CD8-positive, alpha-beta memory T cell (primary cell): ENCODE measurements at regions not wholly inside any gene's neighbourhood (a gene's known extent, or its start where the extent isn't known, plus 50 kb on each side); places are given as distances from the start of the nearest gene placed in this dataset.

ENCODE experiments used
- CTCF ChIA-PET: fragments of 350-600 bp; sonication (Branson Sonifier 250); formaldehyde crosslinking; loops from one replicate; lab custom pipeline; 2021; ENCODE audit warnings: antibody characterized with exemption; lab: Charles Lee
- POLR2A ChIA-PET: fragments of 350-600 bp; sonication (Branson Sonifier 250); formaldehyde crosslinking; loops from one replicate; lab custom pipeline; 2021; ENCODE audit warnings: antibody characterized with exemption; lab: Charles Lee
- DNase-seq, 5 donors: peaks; one replicate each; pipeline versions ENCODE4 v3.0.0 to v3.0.0-alpha.2; 2020 to 2022; ENCODE audit warnings: mixed read lengths in 1 of 5
- H3K27ac ChIP-seq: one replicate; pipeline ENCODE4 v1.7.0; 2013; ENCODE audit warnings: low read depth, mild to moderate bottlenecking, low read length, moderate library complexity
- H3K27me3 ChIP-seq: 2 replicates; pipeline ENCODE4 v1.7.0; 2013; ENCODE audit warnings: low read length, mild to moderate bottlenecking; ENCODE audit not compliant: insufficient read depth, poor library complexity, severe bottlenecking
- H3K36me3 ChIP-seq: 2 replicates; pipeline ENCODE4 v1.7.0; 2013; ENCODE audit warnings: mild to moderate bottlenecking, low read length, moderate library complexity; ENCODE audit not compliant: insufficient read depth
- H3K4me1 ChIP-seq: 2 replicates; pipeline ENCODE4 v1.7.0; 2013; ENCODE audit warnings: mild to moderate bottlenecking, low read length, moderate library complexity; ENCODE audit not compliant: insufficient read depth
- H3K4me3 ChIP-seq: 2 replicates; pipeline ENCODE4 v1.7.0; 2013; ENCODE audit warnings: mild to moderate bottlenecking, low read length
- H3K9me3 ChIP-seq: 2 replicates; pipeline ENCODE4 v1.7.0; 2013; ENCODE audit warnings: mild to moderate bottlenecking, low read length
- H3K27ac Mint-ChIP-seq, 8 donors: one replicate each; pipeline ENCODE4 v1.8.0; 2020 to 2021; ENCODE audit warnings: mixed read lengths in 8 of 8, mild to moderate bottlenecking in 6 of 8, inconsistent platforms in 3 of 8, moderate library complexity in 3 of 8
- H3K27me3 Mint-ChIP-seq, 2 donors: one replicate each; pipeline ENCODE4 v1.8.0; 2020 to 2021; ENCODE audit warnings: mixed read lengths in 2 of 2, mild to moderate bottlenecking in 1 of 2, moderate library complexity in 1 of 2
- H3K36me3 Mint-ChIP-seq, 3 donors: one replicate each; pipeline ENCODE4 v1.8.0; 2020 to 2021; ENCODE audit warnings: mixed read lengths in 3 of 3, inconsistent platforms in 1 of 3, mild to moderate bottlenecking in 1 of 3
- H3K4me1 Mint-ChIP-seq, 3 donors: one replicate each; pipeline ENCODE4 v1.8.0; 2020 to 2021; ENCODE audit warnings: mixed read lengths in 3 of 3, inconsistent platforms in 1 of 3, mild to moderate bottlenecking in 1 of 3
- H3K4me3 Mint-ChIP-seq, 7 donors: one replicate each; pipeline ENCODE4 v1.8.0; 2020 to 2021; ENCODE audit warnings: mixed read lengths in 7 of 7, mild to moderate bottlenecking in 6 of 7, moderate library complexity in 4 of 7, inconsistent platforms in 2 of 7
- H3K9me3 Mint-ChIP-seq, 5 donors: one replicate each; pipeline ENCODE4 v1.8.0; 2020 to 2022; ENCODE audit warnings: mixed read lengths in 5 of 5, mild to moderate bottlenecking in 3 of 5, moderate library complexity in 2 of 5, inconsistent platforms in 1 of 5

DNA sequence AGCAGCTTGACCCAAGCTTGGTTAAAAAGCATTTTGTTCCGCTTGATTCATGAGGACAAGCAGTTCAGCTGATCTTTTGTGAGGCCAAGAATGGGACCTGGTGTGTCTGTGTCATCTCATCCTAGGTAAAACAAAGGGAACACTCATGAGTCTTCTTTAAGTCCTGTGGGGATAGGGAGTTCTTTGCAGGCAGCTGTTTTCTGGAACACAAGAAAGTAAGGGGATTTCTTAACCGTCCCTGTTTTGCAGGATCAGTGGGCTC, 134.5 kb upstream of the TMTC4 start:
- Histone ChIP-seq H3K4me1 (no peaks in the 10 kb centered on the region), H3K27ac (no peak overlapping the region), H3K4me3 (no peak overlapping the region), H3K36me3 (no peaks in the 10 kb centered on the region), H3K9me3 (no peaks in the 10 kb centered on the region), H3K27me3 (peaks cover 3% of the 10 kb centered on the region)
- Mint-ChIP-seq H3K36me3 (no peaks in the 10 kb centered on the region), H3K27me3 (peaks cover 4 to 52% of the 10 kb centered on the region in 2 donors), H3K27ac (no peak overlapping the region), H3K4me1 (no peaks in the 10 kb centered on the region), H3K4me3 (no peak overlapping the region), H3K9me3 (peaks cover 0 to 2% (median 0%) of the 10 kb centered on the region in 5 donors)
- CTCF ChIA-PET: no interaction called here
- DNase-seq: no peak
- POLR2A ChIA-PET: no interaction called here

DNA sequence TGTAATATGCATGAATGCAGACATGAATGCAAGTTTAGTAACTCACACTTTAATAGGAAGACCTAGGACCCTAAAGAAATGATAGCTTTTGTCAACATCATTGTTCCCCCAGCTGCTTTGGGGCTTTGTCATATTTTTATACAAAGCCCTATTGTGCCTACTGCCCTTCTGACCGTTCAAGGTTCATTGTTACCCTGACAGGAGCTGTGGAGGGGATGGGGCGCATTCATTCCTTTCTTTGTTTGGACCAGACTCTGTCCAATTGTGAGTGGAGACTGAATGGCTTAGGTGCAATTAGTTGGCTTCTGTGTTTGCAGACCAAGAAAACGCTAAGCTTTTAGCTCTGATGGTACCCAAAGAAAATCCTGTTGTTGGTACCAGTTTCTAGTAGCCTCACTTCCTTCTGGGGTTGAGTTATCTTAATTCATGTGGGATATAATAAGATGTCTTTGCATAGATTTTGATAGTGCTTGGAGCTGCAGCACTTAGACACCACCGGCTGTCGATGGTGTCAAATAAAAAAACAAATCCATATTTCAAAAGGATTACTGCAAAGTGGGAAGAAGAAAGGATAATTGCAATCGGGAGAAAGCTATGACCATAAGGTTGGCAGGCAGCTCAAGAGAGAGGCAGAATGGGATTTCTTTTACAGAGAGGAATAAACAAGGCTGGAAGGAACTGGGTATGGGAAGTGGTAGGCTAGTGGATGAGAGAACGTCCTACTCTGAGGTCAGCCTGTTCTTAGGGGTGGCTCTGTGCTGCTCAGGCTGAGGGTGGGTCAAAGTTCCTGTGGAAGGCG, 133.9 kb upstream of the TMTC4 start:
- DNase-seq: no peak
- H3K9me3 ChIP-seq: no peaks in the 10 kb centered on the region
- no peak overlapping the region for H3K4me3 ChIP-seq
- H3K4me3 Mint-ChIP-seq: no peak overlapping the region
- no peaks in the 10 kb centered on the region for H3K36me3 ChIP-seq
- ChIA-PET CTCF (interaction anchor here (1.1 kb wide), 1 partner anchor 24 kb away, joined by 3 read pairs; no protein-coding TSS in a partner anchor), POLR2A (no interaction called here)
- H3K27ac ChIP-seq: no peak overlapping the region
- peaks cover 0 to 2% (median 0%) of the 10 kb centered on the region in 5 donors for H3K9me3 Mint-ChIP-seq
- no peaks in the 10 kb centered on the region for H3K36me3 Mint-ChIP-seq
- H3K4me1 ChIP-seq: no peaks in the 10 kb centered on the region
- peaks cover 6 to 48% of the 10 kb centered on the region in 2 donors for H3K27me3 Mint-ChIP-seq
- H3K27ac Mint-ChIP-seq: no peak overlapping the region
- H3K27me3 ChIP-seq: peaks cover 3% of the 10 kb centered on the region
- H3K4me1 Mint-ChIP-seq: no peaks in the 10 kb centered on the region

DNA sequence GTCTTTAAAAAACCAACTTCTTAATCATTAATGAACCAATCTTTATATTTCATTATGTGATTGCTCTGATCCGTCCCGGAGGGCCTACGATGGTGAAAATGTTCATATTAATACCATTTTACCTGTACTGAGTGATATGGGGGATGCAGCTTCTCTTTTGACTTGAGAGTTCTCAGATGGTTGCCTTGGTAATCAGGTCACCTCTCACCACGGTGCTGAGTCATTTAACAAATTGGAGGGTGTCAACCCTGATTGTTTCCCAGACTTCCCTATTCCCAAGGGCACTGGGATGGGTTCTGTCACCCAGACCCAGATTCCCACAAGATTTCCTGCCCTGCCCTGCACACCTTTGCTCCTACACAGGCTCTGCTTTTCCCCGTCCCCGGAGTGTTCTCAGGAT, 128.5 kb upstream of the TMTC4 start:
- H3K4me1 Mint-ChIP-seq: no peaks in the 10 kb centered on the region
- peaks cover 10 to 28% of the 10 kb centered on the region in 2 donors for H3K27me3 Mint-ChIP-seq
- DNase-seq: no peak
- H3K9me3 Mint-ChIP-seq: peaks cover 0 to 2% (median 0%) of the 10 kb centered on the region in 5 donors
- no peaks in the 10 kb centered on the region for H3K36me3 Mint-ChIP-seq
- H3K36me3 ChIP-seq: no peaks in the 10 kb centered on the region
- no peak overlapping the region for H3K27ac ChIP-seq
- no peaks in the 10 kb centered on the region for H3K4me1 ChIP-seq
- H3K9me3 ChIP-seq: no peaks in the 10 kb centered on the region
- H3K4me3 ChIP-seq: no peak overlapping the region
- no peak overlapping the region for H3K4me3 Mint-ChIP-seq
- CTCF ChIA-PET: no interaction called here
- no peaks in the 10 kb centered on the region for H3K27me3 ChIP-seq
- no peak overlapping the region for H3K27ac Mint-ChIP-seq
- POLR2A ChIA-PET: no interaction called here

DNA sequence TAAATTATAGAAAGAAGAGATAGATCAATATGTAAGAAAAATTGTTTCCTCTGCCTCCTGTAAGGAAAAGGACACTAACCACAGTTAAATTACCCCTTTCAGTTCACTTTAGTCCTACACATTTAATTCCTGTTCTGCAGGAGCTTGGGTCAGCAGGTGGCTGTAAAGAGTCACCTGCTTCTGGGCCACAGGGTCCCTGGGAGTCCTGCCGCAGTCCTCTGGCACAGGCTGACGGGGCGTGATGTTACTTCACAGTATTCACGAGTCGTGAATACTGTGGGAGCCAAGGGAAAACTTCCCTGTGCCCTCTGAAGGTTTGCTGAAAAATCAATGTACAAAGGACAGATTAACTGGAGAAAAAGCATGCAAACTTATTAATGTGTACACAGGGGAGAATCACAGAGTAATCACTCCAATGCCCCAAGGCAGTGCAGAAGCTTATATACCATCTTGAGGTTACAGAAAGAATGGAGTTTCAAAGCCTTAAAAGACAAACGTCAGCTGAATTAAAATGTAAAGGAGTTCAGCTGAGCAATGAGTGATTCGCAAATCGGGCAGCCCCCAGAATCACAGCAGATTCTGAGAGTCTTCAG, 125.8 kb upstream of the TMTC4 start:
- no peaks in the 10 kb centered on the region for H3K27me3 ChIP-seq
- no peak overlapping the region for H3K4me3 ChIP-seq
- H3K4me1 ChIP-seq: no peaks in the 10 kb centered on the region
- H3K36me3 ChIP-seq: no peaks in the 10 kb centered on the region
- no peak overlapping the region for H3K4me3 Mint-ChIP-seq
- H3K27me3 Mint-ChIP-seq: peaks cover 12 to 14% of the 10 kb centered on the region in 2 donors
- no peak for DNase-seq
- POLR2A ChIA-PET: no interaction called here
- CTCF ChIA-PET: no interaction called here
- no peak overlapping the region for H3K27ac Mint-ChIP-seq
- H3K36me3 Mint-ChIP-seq: peaks cover 0 to 4% (median 2%) of the 10 kb centered on the region in 3 donors
- no peaks in the 10 kb centered on the region for H3K9me3 ChIP-seq
- H3K9me3 Mint-ChIP-seq: peaks cover 0 to 10% (median 8%) of the 10 kb centered on the region in 5 donors
- no peak overlapping the region for H3K27ac ChIP-seq
- no peaks in the 10 kb centered on the region for H3K4me1 Mint-ChIP-seq

DNA sequence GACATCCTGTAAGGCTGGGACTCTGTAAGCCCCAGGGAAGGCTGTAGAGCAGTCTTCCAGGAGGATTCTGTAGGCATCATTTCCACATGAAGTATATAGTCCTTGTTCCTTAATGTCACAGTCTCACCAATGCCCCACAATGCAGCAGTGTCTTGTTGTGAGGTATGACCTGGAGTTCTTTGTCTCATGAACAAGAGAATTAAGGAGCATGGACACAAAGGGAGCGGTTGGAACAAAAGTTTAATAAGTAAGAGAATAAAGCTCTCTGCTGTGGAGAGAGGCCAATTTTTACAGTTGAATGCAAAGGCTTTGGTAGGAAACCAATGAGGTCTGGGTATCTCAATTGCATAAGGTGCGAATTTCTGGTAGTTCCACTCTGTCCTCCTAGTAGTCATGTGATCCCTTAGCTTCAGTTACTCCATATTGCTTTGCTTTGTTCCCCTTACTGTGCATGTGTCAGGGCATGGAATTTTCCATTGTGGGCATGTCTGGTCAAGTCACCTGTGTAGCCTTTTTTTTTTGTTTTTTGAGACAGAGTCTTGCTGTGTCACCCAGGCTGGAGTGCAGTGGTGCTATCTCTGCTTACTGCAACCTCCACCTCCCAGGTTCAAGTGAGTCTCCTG, 124.3 kb upstream of the TMTC4 start:
- peaks cover 0 to 16% (median 10%) of the 10 kb centered on the region in 5 donors for H3K9me3 Mint-ChIP-seq
- POLR2A ChIA-PET: no interaction called here
- no peak for DNase-seq
- H3K27ac Mint-ChIP-seq: no peak overlapping the region
- CTCF ChIA-PET: no interaction called here
- peaks cover 13 to 14% of the 10 kb centered on the region in 2 donors for H3K27me3 Mint-ChIP-seq
- H3K4me1 Mint-ChIP-seq: no peaks in the 10 kb centered on the region
- no peak overlapping the region for H3K27ac ChIP-seq
- H3K36me3 ChIP-seq: no peaks in the 10 kb centered on the region
- no peaks in the 10 kb centered on the region for H3K9me3 ChIP-seq
- no peak overlapping the region for H3K4me3 ChIP-seq
- H3K36me3 Mint-ChIP-seq: peaks cover 0 to 4% (median 2%) of the 10 kb centered on the region in 3 donors
- H3K27me3 ChIP-seq: no peaks in the 10 kb centered on the region
- H3K4me1 ChIP-seq: no peaks in the 10 kb centered on the region
- no peak overlapping the region for H3K4me3 Mint-ChIP-seq

DNA sequence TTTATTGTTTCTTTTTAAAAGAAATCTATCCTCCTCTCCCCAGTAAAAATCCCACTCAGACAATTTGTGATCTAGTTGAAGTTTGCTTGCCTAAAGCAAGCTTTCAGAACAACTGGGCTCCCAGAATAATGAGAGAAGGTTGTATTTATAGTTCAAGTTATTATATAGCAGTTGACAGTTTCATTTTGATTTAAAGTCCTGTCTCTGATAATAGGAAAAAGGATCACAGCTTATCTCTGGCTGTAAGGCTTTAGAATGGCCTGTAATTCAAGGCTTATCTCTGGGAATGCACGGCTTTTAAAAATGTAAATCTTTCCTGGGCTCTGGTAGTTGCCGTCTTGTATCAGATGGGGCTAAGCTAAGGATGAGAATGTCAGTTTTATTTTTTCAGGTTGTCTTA, 123.3 kb upstream of the TMTC4 start:
- Histone ChIP-seq H3K36me3 (no peaks in the 10 kb centered on the region), H3K4me3 (no peak overlapping the region), H3K27ac (no peak overlapping the region), H3K9me3 (no peaks in the 10 kb centered on the region), H3K4me1 (no peaks in the 10 kb centered on the region), H3K27me3 (no peaks in the 10 kb centered on the region)
- Mint-ChIP-seq H3K4me1 (no peaks in the 10 kb centered on the region), H3K27me3 (peaks cover 17% of the 10 kb centered on the region in 2 donors), H3K36me3 (peaks cover 0 to 4% (median 2%) of the 10 kb centered on the region in 3 donors), H3K4me3 (no peak overlapping the region), H3K27ac (no peak overlapping the region), H3K9me3 (peaks cover 0 to 22% (median 18%) of the 10 kb centered on the region in 5 donors)
- POLR2A ChIA-PET: no interaction called here
- no peak for DNase-seq
- CTCF ChIA-PET: no interaction called here

DNA sequence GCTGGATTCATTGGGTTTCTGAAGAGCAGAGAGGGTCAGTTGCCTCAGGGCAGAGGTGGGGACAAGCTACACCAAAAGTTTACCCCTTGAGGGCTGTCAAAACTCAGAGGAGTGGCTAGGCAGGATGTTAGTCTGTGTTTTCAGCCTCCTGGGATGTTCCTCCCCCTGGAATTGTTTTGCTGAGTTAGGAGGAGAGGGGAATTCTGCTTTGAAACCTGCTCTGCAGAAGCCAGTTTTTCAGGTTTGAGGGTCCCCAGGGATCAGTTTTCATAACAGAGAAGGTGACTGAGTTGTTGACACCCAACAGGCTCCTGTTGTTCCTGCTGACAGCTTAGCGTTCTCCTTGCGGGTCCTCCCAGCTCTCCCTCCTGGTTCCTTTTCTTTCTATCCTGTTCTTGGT, 121.9 kb upstream of the TMTC4 start:
- Histone ChIP-seq H3K4me3 (no peak overlapping the region), H3K9me3 (no peaks in the 10 kb centered on the region), H3K27me3 (no peaks in the 10 kb centered on the region), H3K4me1 (no peaks in the 10 kb centered on the region), H3K27ac (no peak overlapping the region), H3K36me3 (no peaks in the 10 kb centered on the region)
- no peaks in the 10 kb centered on the region for H3K4me1 Mint-ChIP-seq
- peaks cover 0 to 26% (median 21%) of the 10 kb centered on the region in 5 donors for H3K9me3 Mint-ChIP-seq
- no peak overlapping the region for H3K4me3 Mint-ChIP-seq
- no peak for DNase-seq
- peaks cover 12 to 20% of the 10 kb centered on the region in 2 donors for H3K27me3 Mint-ChIP-seq
- no peak overlapping the region for H3K27ac Mint-ChIP-seq
- ChIA-PET CTCF (no interaction called here), POLR2A (no interaction called here)
- H3K36me3 Mint-ChIP-seq: peaks cover 0 to 4% (median 2%) of the 10 kb centered on the region in 3 donors

DNA sequence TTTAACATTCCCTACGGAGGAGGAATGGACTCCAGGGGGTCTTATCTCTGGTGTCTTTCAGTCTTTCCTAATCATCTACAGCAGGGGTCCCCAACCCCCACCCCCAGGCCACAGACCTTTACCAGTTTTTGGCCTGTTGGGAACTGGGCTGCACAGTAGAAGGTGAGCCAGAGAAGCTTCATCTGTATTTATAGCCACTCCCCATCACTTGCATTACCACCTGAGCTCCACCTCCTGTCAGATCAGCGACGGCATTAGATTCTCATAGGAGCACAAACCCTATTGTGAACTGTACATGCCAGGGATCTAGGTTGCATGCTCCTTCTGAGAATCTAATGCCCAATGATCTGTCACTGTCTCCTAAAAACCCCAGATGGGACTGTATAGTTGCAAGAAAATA, 120.0 kb upstream of the TMTC4 start:
- H3K27ac Mint-ChIP-seq: no peak overlapping the region
- CTCF ChIA-PET: no interaction called here
- POLR2A ChIA-PET: no interaction called here

More for the DNA sequence above, 120.0 kb upstream of the TMTC4 start:
- DNase-seq: no peak
- peaks cover 0 to 29% (median 21%) of the 10 kb centered on the region in 5 donors for H3K9me3 Mint-ChIP-seq
- H3K36me3 ChIP-seq: no peaks in the 10 kb centered on the region
- H3K36me3 Mint-ChIP-seq: peaks cover 0 to 4% (median 2%) of the 10 kb centered on the region in 3 donors
- H3K27ac ChIP-seq: no peak overlapping the region
- H3K4me3 Mint-ChIP-seq: no peak overlapping the region
- H3K4me3 ChIP-seq: no peak overlapping the region
- H3K4me1 ChIP-seq: no peaks in the 10 kb centered on the region
- H3K27me3 Mint-ChIP-seq: peaks cover 16 to 26% of the 10 kb centered on the region in 2 donors
- H3K27me3 ChIP-seq: no peaks in the 10 kb centered on the region
- H3K4me1 Mint-ChIP-seq: no peaks in the 10 kb centered on the region
- no peaks in the 10 kb centered on the region for H3K9me3 ChIP-seq
